SK-N-SH treated with all-trans-retinoic acid at 6 μM for 48 hours (cell line): ENCODE measurements at regions not wholly inside any gene's neighbourhood (a gene's known extent, or its start where the extent isn't known, plus 50 kb on each side); places are given as distances from the start of the nearest gene placed in this dataset.

Experiments used
- ATAC-seq: fragments of 200-7000 bp; cut with Tn5 transposase; 3 replicates; pipeline ENCODE4 v1.9.1; 2020; ENCODE audit warnings: mild to moderate bottlenecking, moderate library complexity
- ARNTL ChIP-seq: fragments of 450-650 bp; formaldehyde crosslinking; IDR thresholded peaks from 2 replicates; pipeline ENCODE4 v1.5.0; 2020; ENCODE audit warnings: low read depth, mild to moderate bottlenecking, moderate library complexity, borderline replicate concordance
- CREB5 ChIP-seq: fragments of 250-450 bp; sonication (Bioruptor Pico); IDR thresholded peaks from 2 replicates; pipeline ENCODE4 v1.5.1; 2020; ENCODE audit warnings: low read depth, mild to moderate bottlenecking, moderate library complexity
- CSRNP3 ChIP-seq: fragments of 250-450 bp; sonication (Bioruptor Pico); IDR thresholded peaks from 2 replicates; pipeline ENCODE4 v1.5.1; 2021; ENCODE audit warnings: mild to moderate bottlenecking, moderate library complexity
- ISL1 ChIP-seq: fragments of 250-450 bp; sonication (Bioruptor Pico); IDR thresholded peaks from 2 replicates; pipeline ENCODE4 v2.1.2; 2022; ENCODE audit warnings: mild to moderate bottlenecking, moderate library complexity
- PATZ1 ChIP-seq: fragments of 250-450 bp; sonication (Bioruptor Pico); IDR thresholded peaks from 2 replicates; pipeline ENCODE4 v1.8.0; 2020; ENCODE audit warnings: mild to moderate bottlenecking, moderate library complexity, borderline replicate concordance
- POU6F1 ChIP-seq: fragments of 250-450 bp; sonication (Bioruptor Pico); IDR thresholded peaks from 2 replicates; pipeline ENCODE4 v1.8.0; 2021; ENCODE audit warnings: low read depth, mild to moderate bottlenecking, moderate library complexity, borderline replicate concordance
- PPARA ChIP-seq: fragments of 250-450 bp; sonication (Bioruptor Pico); IDR thresholded peaks from 2 replicates; pipeline ENCODE4 v1.5.0; 2020; ENCODE audit warnings: mild to moderate bottlenecking, borderline replicate concordance
- SNAI2 ChIP-seq: fragments of 250-450 bp; sonication (Bioruptor Pico); IDR thresholded peaks from 2 replicates; pipeline ENCODE4 v1.5.0; 2020; ENCODE audit warnings: mild to moderate bottlenecking, moderate library complexity
- TCF4 ChIP-seq: fragments of 250-450 bp; sonication (Bioruptor Pico); IDR thresholded peaks from 2 replicates; pipeline ENCODE4 v1.8.0; 2021; ENCODE audit warnings: mild to moderate bottlenecking, moderate library complexity, borderline replicate concordance
- TSHZ2 ChIP-seq: fragments of 250-450 bp; sonication (Bioruptor Pico); IDR thresholded peaks from 2 replicates; pipeline ENCODE4 v1.5.0; 2020; ENCODE audit warnings: mild to moderate bottlenecking, moderate library complexity
- ZC3H10 ChIP-seq: fragments of 250-450 bp; sonication (Bioruptor Pico); IDR thresholded peaks from 2 replicates; pipeline ENCODE4 v1.5.1; 2021; ENCODE audit warnings: mild to moderate bottlenecking, moderate library complexity
- ZFP3 ChIP-seq: fragments of 250-450 bp; sonication (Bioruptor Pico); IDR thresholded peaks from 2 replicates; pipeline ENCODE4 v1.5.0; 2020; ENCODE audit warnings: mild to moderate bottlenecking, moderate library complexity
- ZFP30 ChIP-seq: fragments of 450-650 bp; formaldehyde crosslinking; IDR thresholded peaks from 2 replicates; pipeline ENCODE4 v1.5.0; 2022; ENCODE audit warnings: mild to moderate bottlenecking, moderate library complexity
- ZNF565 ChIP-seq: fragments of 450-650 bp; formaldehyde crosslinking; conservative IDR thresholded peaks from 2 replicates; pipeline ENCODE4 v1.5.0; 2020; ENCODE audit warnings: low read depth, mild to moderate bottlenecking, moderate library complexity
- ZNF70 ChIP-seq: fragments of 450-650 bp; formaldehyde crosslinking; IDR thresholded peaks from 2 replicates; pipeline ENCODE4 v1.5.0; 2020; ENCODE audit warnings: mild to moderate bottlenecking, moderate library complexity

- TF ChIP-seq PPARA (CRISPR knock-in tag) (no peak), ISL1 (CRISPR knock-in tag) (no peak), SNAI2 (no peak), ZFP30 (CRISPR knock-in tag) (no peak)
- TF ChIP-seq, all 23 proteins: peak for 0
- no peak for ATAC-seq
These were observed 256.0 kb downstream of the AHR start for GRCh38 chr7:17554341-17555015.

- ATAC-seq: no peak
These were observed 257.9 kb downstream of the AHR start for GRCh38 chr7:17556247-17556956.

More at GRCh38 chr7:17556247-17556956, 257.9 kb downstream of the AHR start:
- TF ChIP-seq ARNTL (CRISPR knock-in tag): no peak
- no peak for TF ChIP-seq PATZ1 (CRISPR knock-in tag)
- no peak for TF ChIP-seq ISL1 (CRISPR knock-in tag)
- no peak for TF ChIP-seq PPARA (CRISPR knock-in tag)
- TF ChIP-seq TCF4 (CRISPR knock-in tag): no peak
- TF ChIP-seq POU6F1 (CRISPR knock-in tag): no peak
- TF ChIP-seq ZFP30 (CRISPR knock-in tag): no peak
- no peak for TF ChIP-seq CREB5 (CRISPR knock-in tag)
- no peak for TF ChIP-seq ZFP3 (CRISPR knock-in tag)
- TF ChIP-seq ZNF565 (CRISPR knock-in tag): no peak
- no peak for TF ChIP-seq ZC3H10 (CRISPR knock-in tag)
- no peak for TF ChIP-seq TSHZ2 (CRISPR knock-in tag)
- no peak for TF ChIP-seq ZNF70
- TF ChIP-seq CSRNP3 (CRISPR knock-in tag): no peak
- TF ChIP-seq, all 23 proteins: peak for 0
